ENCODE measurements at regions not wholly inside any gene's neighbourhood (a gene's known extent, or its start where the extent isn't known, plus 50 kb on each side); places are given as distances from the start of the nearest gene placed in this dataset.

GRCh38 chr1:190904091-190904695 lies 426.5 kb upstream of the BRINP3 start:
- TF ChIP-seq TAF1 (IDR thresholded peaks at IDR 0.05; ENCODE audit: low read depth, low read length) (no peak), POLR2AphosphoS5 (IDR thresholded peaks at IDR 0.05; ENCODE audit: low read depth, low read length) (no peak), POLR2A (IDR thresholded peaks at IDR 0.05; ENCODE audit: low read depth, low read length) (no peak), PAX5 (IDR thresholded peaks at IDR 0.05; ENCODE audit: insufficient read depth, low read length, severe bottlenecking) (no peak)

All from GM12891 (cell line).